SH-SY5Y (cell line): ENCODE measurements at regions not wholly inside any gene's neighbourhood (a gene's known extent, or its start where the extent isn't known, plus 50 kb on each side); places are given as distances from the start of the nearest gene placed in this dataset.

Experiments
- GATA2 ChIP-seq: IDR thresholded peaks from 2 replicates; pipeline ENCODE4 v1.6.1; 2011; ENCODE audit warnings: mild to moderate bottlenecking, low read depth, low read length
- GATA3 ChIP-seq: IDR thresholded peaks from 2 replicates; pipeline ENCODE4 v1.6.1; 2011; ENCODE audit warnings: low read depth, mild to moderate bottlenecking, low read length, moderate library complexity

DNA sequence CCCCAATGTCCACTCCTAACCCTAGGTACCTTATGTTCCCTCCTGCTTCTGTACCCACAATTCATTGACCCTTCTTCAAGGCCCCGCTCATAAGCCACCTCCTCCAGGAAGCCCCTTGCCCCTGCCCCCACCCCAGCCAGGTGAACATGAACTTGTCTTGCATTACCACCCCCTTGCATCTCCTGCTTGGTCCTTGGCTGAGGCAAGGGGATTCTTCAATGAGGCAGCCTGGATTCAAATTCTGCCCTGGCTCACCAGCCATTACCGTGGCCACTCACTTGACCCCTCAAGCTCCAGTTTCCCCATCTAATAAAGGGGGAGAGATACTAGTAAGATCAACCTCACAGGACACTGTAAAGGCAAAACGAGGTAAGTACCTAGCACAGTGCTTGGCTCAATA, 193.1 kb downstream of the DICER1 start:
- TF ChIP-seq GATA2 (no peak), GATA3 (no peak)
